Forelimb muscle (tissue), 1 donor: ENCODE measurements at regions not wholly inside any gene's neighbourhood (a gene's known extent, or its start where the extent isn't known, plus 50 kb on each side); places are given as distances from the start of the nearest gene placed in this dataset.

Experiments
- DNase-seq: peaks from one replicate; pipeline ENCODE4 v3.0.0-alpha.2; 2013; ENCODE audit warnings: low read depth

- DNase-seq: no peak
Observed at GRCh38 chr3:24835510-24835909, 340.9 kb upstream of the THRB start.

- no peak for DNase-seq
Observed at GRCh38 chr3:24837601-24838000, 343.0 kb upstream of the THRB start.

- DNase-seq: no peak
Observed at GRCh38 chr3:24838533-24838932, 343.9 kb upstream of the THRB start.

- DNase-seq: no peak
Observed at GRCh38 chr3:24843955-24844354, 349.3 kb upstream of the THRB start.

GRCh38 chr3:24845524-24846155 lies 351.0 kb upstream of the THRB start:
- no peak for DNase-seq

- DNase-seq: no peak
Observed at GRCh38 chr3:24846286-24846860, 351.7 kb upstream of the THRB start.

GRCh38 chr3:24850245-24850644 lies 355.6 kb upstream of the THRB start:
- DNase-seq: no peak

- DNase-seq: no peak
Observed at GRCh38 chr3:24853685-24854490, 359.2 kb upstream of the THRB start.

- DNase-seq: no peak
Observed at GRCh38 chr3:24854748-24855147, 360.1 kb upstream of the THRB start.

- no peak for DNase-seq
Observed at GRCh38 chr3:24857945-24858344, 363.3 kb upstream of the THRB start.

- no peak for DNase-seq
Observed at GRCh38 chr3:24863215-24863614, 368.6 kb upstream of the THRB start.

- no peak for DNase-seq
Observed at GRCh38 chr3:24867783-24868182, 373.1 kb upstream of the THRB start.

GRCh38 chr3:24881239-24881638 lies 386.6 kb upstream of the THRB start:
- no peak for DNase-seq

- DNase-seq: no peak
Observed at GRCh38 chr3:24886501-24886900, 391.9 kb upstream of the THRB start.

- DNase-seq: no peak
Observed at GRCh38 chr3:24890012-24890411, 395.4 kb upstream of the THRB start.

GRCh38 chr3:24899373-24899772 lies 404.7 kb upstream of the THRB start:
- DNase-seq: no peak

- no peak for DNase-seq
Observed at GRCh38 chr3:24899901-24900603, 405.4 kb upstream of the THRB start.

- no peak for DNase-seq
Observed at GRCh38 chr3:24905266-24905665, 410.6 kb upstream of the THRB start.

GRCh38 chr3:24907106-24907505 lies 412.5 kb upstream of the THRB start:
- no peak for DNase-seq

GRCh38 chr3:24911076-24911475 lies 416.4 kb upstream of the THRB start:
- DNase-seq: no peak

- no peak for DNase-seq
Observed at GRCh38 chr3:24915639-24916038, 421.0 kb upstream of the THRB start.

- no peak for DNase-seq
Observed at GRCh38 chr3:24917908-24918307, 423.3 kb upstream of the THRB start.

- no peak for DNase-seq
Observed at GRCh38 chr3:24923570-24923969, 428.9 kb upstream of the THRB start.
